CD4-positive, alpha-beta T cell treated with Interleukin-6 at 100 ng/mL for 8 hours (primary cell): ENCODE measurements at regions not wholly inside any gene's neighbourhood (a gene's known extent, or its start where the extent isn't known, plus 50 kb on each side); places are given as distances from the start of the nearest gene placed in this dataset.

Experiments
- DNase-seq: peaks from one replicate; pipeline ENCODE4 v3.0.0-alpha.2; 2020; ENCODE audit warnings: mixed read lengths, low spot score

- no peak for DNase-seq
These were observed 56.5 kb upstream of the JDP2 start for GRCh38 chr14:75371297-75371696.

GRCh38 chr14:75372260-75372659 is 55.6 kb upstream of the JDP2 start:
- no peak for DNase-seq

- DNase-seq: no peak
These were observed 54.7 kb upstream of the JDP2 start for GRCh38 chr14:75373133-75373532.

- no peak for DNase-seq
These were observed 54.2 kb upstream of the JDP2 start for GRCh38 chr14:75373616-75374015.

GRCh38 chr14:75374911-75375310 is 52.9 kb upstream of the JDP2 start:
- no peak for DNase-seq

GRCh38 chr14:75375983-75376382 is 51.8 kb upstream of the JDP2 start:
- no peak for DNase-seq
